Pulmonary artery endothelial cell (primary cell): ENCODE measurements at regions not wholly inside any gene's neighbourhood (a gene's known extent, or its start where the extent isn't known, plus 50 kb on each side); places are given as distances from the start of the nearest gene placed in this dataset.
A peak's percentile ranks its signal among the peaks of the same experiment; 100 is the strongest.

Experiments
- DNase-seq: peaks from one replicate; pipeline ENCODE4 v3.0.0-alpha.2; 2011; ENCODE audit warnings: low read depth, low spot score

DNA sequence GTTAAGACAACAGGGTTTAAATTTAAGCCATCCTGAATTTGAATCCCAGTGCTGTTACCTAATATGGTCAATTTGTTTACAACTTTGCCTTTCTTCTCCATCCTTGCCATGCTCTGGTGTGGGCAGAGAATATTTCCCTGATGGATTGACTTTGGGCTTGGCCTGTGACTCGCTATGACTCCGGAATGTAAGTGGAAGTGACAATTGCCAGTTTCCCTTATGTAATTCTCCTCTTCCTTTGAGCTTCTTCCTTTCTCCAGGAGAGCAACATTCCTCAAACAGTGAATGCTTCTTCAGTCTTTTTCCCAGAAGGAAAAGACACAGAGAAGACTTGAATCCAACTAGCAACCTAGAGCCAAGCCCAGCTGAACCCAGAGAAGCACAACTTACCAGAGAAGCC lies 159.1 kb downstream of the LURAP1L start:
- no peak for DNase-seq

DNA sequence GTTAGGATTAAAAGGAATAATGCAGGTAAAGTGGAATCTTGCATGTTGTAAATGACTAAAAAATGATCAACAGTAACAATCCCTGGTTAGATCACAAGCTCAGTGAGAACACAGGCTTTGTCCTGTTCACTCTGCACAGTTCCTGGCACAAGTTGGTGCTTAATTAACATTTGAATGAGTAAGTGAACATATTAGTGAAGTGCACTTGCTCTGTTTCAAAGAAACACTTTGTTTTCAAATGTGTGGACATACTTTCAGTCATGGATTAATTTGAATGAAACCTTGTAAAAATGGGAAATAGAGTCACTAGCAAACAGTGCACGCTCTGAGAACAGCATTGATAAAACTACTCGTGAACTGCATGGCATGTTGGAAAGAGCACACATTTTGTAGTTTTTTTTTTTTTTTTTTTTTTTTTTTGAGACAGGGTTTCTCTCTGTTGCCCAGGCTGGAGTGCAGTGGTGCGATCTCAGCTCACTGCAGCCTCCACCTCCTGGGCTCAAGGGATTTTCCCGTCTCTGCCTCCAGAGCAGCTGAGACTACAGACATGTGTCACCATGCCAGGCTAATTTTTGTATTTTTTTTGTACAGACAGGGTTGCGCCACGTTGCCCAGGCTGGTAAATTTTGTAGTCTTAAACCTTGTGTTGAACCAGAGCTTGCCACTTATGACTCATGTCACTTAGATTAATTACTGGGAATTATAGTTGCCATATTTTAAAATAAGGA lies 159.9 kb downstream of the LURAP1L start:
- no peak for DNase-seq

DNA sequence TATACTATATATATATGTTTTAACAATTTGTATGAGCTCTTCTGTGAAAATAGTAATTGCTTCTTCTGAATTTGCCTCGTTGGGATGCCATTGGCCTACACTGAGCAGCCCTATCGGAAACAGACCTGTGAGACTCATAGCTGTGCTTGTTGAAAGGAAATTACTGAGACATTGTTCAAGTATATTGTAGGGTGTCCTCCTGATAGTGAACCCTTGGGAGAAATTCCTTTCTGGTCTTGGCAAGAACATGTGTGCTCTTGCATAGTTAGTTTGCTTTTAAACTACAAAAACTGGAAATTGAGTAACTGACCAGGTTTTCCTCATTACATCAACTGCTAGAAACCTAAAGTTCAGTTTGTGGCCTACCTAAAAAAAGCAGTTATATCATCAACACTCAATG lies 160.9 kb downstream of the LURAP1L start:
- peak; percentile 53 for DNase-seq

DNA sequence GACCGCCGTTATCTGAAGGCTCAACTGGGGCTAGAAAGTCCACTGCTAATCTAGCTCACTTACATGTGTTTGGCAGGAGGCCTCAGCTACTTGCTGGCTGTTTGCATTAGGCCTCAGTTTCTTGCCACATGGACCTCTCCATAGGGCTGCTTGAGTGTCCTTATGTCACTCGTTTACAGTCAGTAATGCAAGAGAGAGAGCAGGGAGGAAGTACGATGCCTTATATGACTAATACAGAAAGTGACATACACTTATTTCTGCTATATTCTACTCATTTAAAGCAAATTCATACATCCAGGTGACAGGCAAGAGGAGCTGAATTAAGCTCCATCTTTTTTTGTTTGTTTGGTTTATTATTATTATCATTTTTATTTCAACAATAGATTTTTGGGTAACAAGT lies 179.6 kb downstream of the LURAP1L start:
- DNase-seq: no peak

DNA sequence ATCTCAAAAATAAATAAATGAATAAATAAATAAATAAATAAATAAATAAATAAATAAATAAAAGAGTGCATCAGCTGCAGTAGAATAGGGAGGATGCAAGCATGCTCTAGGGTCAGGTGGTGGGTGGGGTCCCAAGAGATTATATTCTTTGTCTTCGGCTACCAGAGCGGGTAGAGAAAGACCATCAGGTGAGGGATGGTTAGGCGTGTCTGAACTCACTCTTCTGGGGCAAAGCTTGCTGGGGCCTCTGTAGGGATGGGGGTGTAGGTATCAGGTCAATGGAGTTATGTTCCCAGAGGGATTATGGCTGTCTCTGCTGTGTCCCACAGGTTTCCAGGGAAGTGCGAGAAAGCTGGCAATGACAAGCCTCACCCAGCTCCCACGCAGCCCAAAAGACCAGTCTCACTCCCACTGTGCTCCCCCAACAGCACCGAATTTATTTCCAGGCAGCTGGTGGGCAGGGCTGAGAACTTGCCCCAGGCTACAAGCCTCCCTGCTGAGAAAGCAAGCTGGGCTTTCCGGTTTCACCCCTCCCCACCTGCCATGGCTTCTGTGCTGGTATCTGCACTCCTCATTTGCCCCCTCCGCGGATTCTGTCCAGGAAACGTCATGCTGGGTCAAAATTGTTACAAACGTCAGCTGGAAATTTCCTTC lies 180.8 kb downstream of the LURAP1L start:
- no peak for DNase-seq

DNA sequence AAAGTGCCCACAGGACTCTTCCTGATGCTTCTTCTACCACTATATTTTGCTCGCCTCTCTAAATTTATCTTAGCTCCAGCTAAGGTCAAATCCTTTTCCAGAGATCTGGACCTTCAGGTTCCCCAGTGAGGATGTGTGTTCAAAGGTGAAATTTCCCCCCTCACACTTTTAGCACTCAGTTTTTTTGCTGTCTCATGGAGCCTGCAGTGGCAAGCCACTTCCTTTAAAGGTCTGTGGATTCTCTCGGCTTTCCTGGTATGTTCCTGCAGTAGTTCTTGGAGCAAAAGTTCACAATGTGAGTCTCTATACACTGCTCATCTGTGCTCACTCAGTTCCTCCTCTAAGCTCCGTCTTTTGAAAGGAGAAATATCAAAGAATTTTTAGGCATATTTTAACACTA lies 181.4 kb downstream of the LURAP1L start:
- DNase-seq: no peak

DNA sequence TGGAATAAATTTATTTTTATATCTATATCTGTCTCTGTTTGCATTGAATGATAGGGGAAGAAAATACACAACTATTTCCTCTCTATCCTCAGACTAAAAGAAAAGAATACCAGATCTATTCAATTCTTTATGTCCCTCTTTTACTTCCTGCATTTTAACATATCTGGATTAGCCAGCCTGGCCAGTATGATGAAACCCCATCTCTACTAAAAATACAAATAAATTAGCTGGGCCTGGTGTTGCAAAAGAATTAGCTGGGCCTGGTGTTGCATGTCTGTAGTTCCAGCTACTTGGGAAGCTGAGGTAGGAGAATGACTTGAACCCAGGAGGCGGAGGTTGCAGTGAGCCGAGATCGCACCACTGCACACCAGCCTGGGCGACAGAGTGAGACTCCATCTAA lies 182.0 kb downstream of the LURAP1L start:
- no peak for DNase-seq

DNA sequence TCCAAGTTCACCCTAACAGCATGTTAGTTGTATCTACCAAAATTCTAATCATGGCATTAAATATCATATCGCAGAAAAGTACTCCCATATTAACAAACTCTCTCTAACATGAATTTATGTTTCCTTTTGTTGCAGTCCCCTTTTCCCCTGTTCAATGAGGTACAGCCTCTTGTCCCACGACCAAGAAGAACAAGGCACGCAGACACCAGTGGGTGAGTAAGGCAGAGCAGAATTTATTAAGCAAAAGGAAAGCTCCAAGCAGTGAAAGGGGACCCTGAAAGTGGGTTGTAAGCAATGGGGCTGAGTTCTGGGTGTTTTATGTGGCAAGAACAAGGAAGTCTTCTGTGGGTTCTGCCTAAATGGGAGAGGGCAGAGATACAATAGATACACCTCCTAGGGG lies 183.5 kb downstream of the LURAP1L start:
- DNase-seq: no peak

DNA sequence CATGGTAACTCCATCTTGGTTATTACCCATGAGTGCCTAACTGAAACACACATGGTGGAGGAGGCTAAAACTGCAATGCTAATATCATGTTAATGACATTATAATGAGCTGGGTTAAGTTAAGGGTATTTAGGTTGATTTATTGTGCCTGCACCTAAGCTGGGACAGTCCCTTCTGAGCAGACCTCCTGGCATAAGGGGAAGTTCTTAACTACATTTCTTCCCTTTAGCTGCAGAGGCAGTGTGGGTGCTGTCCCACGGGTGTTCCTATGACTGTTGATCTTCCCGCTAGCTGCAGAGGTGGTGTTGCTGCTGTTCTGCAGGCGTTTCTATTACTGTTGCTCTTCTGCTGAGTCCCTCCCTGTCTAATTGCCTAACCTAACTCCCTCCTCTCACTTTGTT lies 183.9 kb downstream of the LURAP1L start:
- DNase-seq: no peak

DNA sequence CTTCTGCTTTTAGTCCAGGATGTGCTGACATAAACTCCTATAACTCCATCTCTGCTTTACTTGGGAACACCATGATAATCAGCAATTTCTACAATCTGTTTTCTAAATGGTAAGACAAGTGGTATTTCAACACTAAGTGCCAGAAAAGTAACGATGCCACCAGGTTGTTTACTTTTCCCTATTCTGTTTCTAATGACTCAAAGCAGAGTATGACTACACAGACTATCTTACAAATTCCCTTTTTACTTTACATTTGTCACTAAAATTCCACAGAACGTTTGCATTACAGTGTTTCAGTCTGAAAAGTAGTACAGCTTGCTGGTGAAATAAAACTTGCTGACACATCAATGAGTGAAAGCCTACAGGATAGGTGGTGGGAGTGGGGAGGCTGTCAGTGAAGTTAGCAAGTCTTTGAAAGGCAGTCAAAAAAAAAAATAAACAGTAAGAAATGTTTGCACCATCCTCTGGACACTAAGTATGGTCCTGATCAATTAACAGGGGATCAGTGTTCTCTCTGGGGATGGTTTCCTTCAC lies 186.5 kb downstream of the LURAP1L start:
- DNase-seq: no peak

DNA sequence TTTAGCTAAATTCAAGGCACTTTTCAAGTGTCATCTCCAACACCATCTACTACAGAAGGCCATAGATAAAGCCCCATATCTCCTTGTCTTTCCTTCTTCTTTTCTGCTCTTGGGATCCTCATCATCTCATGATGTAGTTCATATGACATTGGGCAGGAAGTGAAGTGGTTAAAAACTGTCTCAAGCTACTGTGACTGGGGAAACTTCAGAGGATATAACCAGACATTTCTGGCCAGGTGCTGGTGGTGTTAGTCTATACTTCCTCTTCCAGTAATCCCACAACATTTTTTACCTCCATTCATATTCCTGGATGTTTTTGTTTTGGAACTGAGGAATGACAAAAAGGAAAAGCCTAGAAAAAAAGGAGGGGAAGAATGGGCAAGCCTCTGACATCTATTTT lies 188.7 kb downstream of the LURAP1L start:
- no peak for DNase-seq

DNA sequence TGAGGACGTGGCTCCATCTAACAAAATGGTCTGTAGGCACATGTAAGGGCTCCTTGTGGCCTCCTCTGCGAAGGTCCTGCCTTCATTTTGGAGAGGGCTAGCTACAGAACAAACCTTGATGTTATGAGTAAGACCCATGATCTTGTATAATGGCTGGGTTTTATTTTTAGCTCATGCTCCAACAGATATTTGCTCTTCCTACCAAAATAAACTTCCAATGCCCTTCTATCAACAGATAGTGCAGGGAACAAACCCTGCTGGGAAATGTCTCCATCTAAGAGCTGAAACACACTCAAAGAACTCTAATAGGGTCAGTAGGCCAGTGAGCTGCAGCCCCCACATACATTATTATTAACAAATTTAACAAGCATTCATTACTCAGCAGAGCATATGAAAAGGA lies 189.5 kb downstream of the LURAP1L start:
- no peak for DNase-seq

DNA sequence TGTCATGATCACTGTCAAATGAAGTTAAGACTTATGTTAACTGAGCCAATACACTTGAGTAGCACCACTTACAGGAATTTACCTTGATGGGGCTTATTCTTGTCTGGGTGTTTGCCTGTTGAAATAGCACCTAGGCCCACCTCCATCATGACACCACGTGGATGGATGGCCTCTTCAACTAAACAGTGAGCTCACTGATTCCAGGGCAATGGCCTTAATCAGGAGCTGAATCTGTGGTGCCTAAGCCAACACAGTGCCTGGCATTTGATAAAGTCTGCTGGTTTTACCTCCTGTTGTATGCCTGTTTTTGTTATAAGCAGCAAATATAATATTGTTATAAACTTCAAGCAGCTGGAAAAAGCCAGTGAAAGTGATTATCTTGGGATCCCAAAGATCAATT lies 190.5 kb downstream of the LURAP1L start:
- DNase-seq: no peak

DNA sequence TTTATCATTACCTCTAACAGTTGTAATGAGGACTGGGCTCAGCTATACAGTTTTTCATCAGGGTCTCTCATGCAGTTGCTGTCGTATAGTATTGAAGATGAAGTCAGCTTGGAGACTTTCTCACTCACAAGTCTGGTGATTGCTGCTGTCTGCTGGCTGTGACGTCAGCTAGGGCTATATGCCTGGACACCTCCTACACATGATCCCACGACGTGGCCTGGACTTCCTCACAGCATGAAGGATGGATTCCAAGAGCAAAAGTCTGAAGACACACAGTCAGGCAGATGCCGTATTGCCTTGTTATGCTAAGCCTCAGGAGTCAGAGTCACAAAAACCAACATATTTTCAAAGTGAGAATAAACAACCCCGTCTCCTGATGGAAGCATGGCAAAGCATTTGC lies 193.3 kb downstream of the LURAP1L start:
- DNase-seq: no peak

DNA sequence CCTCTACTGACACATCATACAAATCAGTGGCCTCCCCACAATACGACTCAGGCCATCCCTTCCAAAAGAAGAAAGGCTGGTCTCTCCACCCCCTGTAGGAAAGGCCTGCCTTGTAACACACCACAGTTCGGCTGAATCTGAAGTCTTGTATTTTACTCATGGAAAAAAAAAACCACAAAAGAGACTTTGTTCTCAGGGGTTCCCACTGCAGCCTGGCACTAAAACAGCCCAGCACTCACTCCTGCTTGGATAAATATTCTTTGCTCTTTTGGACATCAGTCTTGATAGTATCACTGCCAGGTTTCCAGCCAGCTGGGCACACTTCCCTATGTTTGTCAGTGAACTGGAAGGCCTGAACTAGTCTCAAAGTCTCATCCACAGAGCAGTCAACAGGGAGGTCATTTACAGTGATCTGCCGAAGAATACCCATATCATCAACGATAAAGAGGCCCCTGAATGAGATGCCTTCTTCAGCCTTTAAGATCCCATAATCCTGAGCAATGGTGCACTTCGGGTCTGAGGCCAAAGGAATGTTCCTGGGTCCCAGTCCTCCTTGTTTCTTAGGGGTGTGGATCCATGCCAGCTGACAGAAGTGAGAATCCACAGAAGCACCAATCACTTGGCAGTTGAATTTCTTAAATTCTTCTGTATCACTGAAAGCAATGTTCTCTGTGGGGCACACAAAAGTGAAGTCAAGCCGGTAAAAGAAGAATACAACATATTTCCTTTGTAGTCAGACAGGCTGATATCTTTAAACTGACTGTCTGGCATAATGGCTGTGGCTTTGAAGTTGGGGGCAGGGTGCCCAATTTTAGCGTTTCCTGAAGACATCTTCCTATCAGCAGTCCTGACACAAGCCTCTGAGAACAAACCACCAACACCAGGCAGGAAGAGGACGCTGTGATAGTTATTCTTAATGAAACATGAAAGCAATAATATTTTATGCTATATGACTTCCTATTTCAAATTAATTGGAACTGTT lies 198.1 kb downstream of the LURAP1L start:
- DNase-seq: no peak

DNA sequence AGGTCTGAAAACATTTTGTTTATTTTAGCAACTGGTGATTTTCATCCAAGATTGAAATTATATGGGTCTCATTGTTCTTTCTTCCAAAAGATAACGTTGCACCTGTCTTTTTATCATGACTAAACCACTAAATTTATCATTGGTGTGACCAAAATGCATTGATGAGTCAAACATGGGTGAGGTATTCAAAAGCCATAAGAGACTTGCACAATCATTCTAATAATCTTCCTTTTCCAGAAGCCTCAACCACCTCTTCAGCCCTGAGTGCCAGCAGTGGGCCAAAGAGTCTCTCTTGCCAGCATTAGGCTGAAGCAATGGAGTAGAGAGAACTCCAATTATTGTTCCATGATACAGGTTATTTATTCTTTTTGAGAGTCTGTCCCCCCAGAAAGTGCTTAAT lies 198.9 kb downstream of the LURAP1L start:
- no peak for DNase-seq

DNA sequence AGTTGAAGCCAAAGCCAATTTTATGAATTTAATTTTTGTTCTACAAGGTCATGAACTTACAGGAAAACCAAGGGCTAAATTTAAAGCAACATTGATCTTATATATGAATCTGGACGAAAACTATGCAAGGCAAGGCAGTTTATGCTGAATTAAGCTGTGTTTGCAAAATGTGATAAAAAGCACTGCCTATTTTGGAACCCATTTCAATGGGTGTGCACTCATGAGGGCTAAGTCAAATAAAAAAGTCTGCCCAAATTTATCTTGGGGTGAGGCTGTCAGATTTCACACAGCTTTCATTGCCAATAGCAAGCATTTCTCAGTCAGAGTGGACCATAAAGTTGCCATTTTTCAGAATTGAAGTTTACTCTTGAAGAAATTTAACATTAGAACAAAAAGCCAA lies 199.9 kb downstream of the LURAP1L start:
- DNase-seq: no peak

DNA sequence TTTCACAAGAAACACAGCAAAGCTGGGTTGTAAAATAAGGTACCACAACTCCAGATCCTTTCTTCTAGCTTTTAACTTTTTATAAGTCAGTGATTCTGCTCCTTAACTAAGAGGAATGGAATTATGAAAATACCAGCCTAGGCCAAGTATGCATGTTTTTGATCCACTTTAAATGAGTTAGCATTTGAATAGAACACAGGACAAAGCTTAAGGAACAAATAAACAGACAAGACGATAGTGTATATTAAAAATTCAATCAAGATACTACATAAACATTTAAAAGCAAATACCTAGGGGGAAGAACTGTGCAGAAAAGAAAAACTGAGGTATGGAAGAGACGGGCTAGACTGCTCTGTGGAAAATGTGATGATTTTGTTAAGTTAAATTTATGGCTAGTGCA lies 200.7 kb downstream of the LURAP1L start:
- no peak for DNase-seq

DNA sequence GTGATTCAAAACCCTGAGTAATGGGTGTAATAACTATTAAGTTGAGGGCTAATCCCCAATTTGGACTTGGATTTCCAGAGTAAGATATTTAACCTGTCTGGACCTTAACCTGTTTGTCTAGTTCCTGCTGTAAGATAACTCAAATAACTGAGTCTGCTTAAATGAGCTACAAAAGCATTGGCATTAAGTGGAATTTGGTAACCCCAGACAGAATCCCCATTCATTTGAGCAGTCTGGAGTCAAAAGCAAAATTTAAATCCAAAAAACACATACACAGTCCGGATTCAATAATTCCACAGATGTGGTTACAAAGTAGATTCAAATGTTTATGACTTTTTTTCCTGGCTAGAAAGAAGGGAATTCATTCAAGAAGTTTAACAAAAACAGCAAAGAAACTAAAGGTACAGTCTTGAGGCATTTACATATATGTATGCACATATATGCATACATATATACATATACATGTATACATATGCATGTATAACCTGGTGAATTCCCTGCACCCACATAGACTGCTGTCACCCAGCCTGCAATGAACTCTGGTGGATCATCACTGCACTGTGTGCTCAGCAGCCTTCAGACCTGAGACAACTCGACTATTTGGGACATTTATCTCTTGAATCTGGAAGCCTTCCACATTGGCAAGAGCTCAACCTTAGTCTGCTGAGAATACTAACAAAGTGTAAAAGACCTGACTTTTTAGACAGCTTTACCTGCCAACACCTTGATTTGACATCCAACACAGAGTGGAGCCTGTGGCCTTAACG lies 205.4 kb downstream of the LURAP1L start:
- no peak for DNase-seq

DNA sequence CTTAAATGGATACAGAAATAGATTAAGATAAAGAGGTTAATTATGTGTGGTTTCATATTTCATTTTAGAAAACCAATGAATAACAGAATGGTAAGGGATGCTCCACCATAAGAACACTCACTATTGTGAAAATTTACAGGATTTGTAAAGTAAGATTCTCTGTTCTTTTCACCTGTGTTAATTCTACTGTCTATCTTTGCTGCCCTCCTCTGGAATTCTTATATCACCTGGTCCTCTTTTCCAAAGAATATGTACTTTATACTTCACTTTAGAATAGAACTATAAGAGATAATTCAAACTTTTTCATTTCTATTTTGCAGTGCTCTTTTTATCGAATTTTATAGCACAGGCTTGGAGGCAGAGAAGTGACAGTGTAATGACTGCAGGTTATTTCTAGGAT lies 213.4 kb downstream of the LURAP1L start:
- DNase-seq: no peak

DNA sequence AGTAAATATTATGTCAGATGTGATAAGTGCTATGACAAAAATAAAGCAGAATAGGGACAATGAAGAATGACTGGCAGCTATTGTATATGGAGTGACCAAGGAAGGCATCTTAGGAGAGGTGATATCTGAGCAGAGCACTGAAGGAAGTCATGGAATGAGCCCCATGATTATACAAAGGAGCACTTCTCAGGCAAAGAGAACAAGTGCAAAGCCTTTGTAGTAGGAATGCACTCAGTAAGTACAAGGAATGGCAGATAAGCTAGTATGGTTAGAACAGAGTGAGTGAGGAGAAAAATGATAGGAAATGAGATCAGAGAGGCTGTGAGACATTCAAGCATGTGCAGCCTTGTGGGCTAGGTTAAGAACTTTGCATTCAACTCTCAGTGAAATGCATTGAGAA lies 214.8 kb downstream of the LURAP1L start:
- no peak for DNase-seq
